DMS53 (cell line): ENCODE measurements at regions not wholly inside any gene's neighbourhood (a gene's known extent, or its start where the extent isn't known, plus 50 kb on each side); places are given as distances from the start of the nearest gene placed in this dataset.

ENCODE experiments used
- DNase-seq: peaks from one replicate; lab custom pipeline; 2025; lab: John Stamatoyannopoulos, UW

GRCh38 chr1:102074874-102075273 lies 78.1 kb upstream of the OLFM3 start:
- no peak for DNase-seq

- no peak for DNase-seq
Observed at GRCh38 chr1:102071451-102071850, 74.7 kb upstream of the OLFM3 start.

GRCh38 chr1:102050556-102050955 lies 53.8 kb upstream of the OLFM3 start:
- DNase-seq = no peak

GRCh38 chr1:102047724-102048123 lies 51.0 kb upstream of the OLFM3 start:
- peak; percentile 67 for DNase-seq
